BE2C (cell line): ENCODE measurements at regions not wholly inside any gene's neighbourhood (a gene's known extent, or its start where the extent isn't known, plus 50 kb on each side); places are given as distances from the start of the nearest gene placed in this dataset.
A peak's percentile ranks its signal among the peaks of the same experiment; 100 is the strongest.

ENCODE experiments used
- DNase-seq: peaks from one replicate; pipeline ENCODE4 v3.0.0-alpha.2; 2020
- H3K27me3 ChIP-seq: fragments of 250-450 bp; sonication (Bioruptor Pico); 2 replicates; pipeline ENCODE4 v1.5.1; 2020; ENCODE audit warnings: mild to moderate bottlenecking
- H3K36me3 ChIP-seq: fragments of 250-450 bp; sonication (Bioruptor Pico); 2 replicates; pipeline ENCODE4 v1.5.1; 2020; ENCODE audit warnings: mild to moderate bottlenecking
- H3K4me1 ChIP-seq: fragments of 250-450 bp; sonication (Bioruptor Pico); 2 replicates; pipeline ENCODE4 v1.5.1; 2020
- H3K4me3 ChIP-seq: 2 replicates; pipeline ENCODE4 v1.5.1; 2011; ENCODE audit warnings: low read depth, low read length
- H3K9me3 ChIP-seq: fragments of 250-450 bp; sonication (Bioruptor Pico); 2 replicates; pipeline ENCODE4 v1.5.1; 2020
- CTCF ChIP-seq: IDR thresholded peaks from 2 replicates; pipeline ENCODE4 v1.5.1; 2012; ENCODE audit warnings: mild to moderate bottlenecking, low read depth, low read length

GRCh38 chr15:62773369-62774165 is 269.0 kb upstream of the TPM1 start:
- Histone ChIP-seq H3K4me3 (no peak overlapping the region), H3K27me3 (no peaks in the 10 kb centered on the region), H3K9me3 (no peaks in the 10 kb centered on the region), H3K4me1 (no peaks in the 10 kb centered on the region), H3K36me3 (peaks cover 7% of the 10 kb centered on the region; the same call in 1 of the 2 replicates)
- DNase-seq, result no peak
- TF ChIP-seq CTCF, result no peak

GRCh38 chr15:62775932-62776331 is 266.6 kb upstream of the TPM1 start:
- Histone ChIP-seq H3K27me3 (no peaks in the 10 kb centered on the region), H3K4me1 (peaks cover 18% of the 10 kb centered on the region), H3K4me3 (no peak overlapping the region), H3K9me3 (no peaks in the 10 kb centered on the region), H3K36me3 (peaks cover 9% of the 10 kb centered on the region)
- no peak for DNase-seq
- no peak for TF ChIP-seq CTCF

GRCh38 chr15:62777671-62778070 is 264.9 kb upstream of the TPM1 start:
- DNase-seq, result no peak
- H3K4me1 ChIP-seq, result peaks cover 33% of the 10 kb centered on the region
- H3K4me3 ChIP-seq, result no peak overlapping the region
- TF ChIP-seq CTCF, result no peak
- H3K36me3 ChIP-seq, result peaks cover 6% of the 10 kb centered on the region
- no peaks in the 10 kb centered on the region for H3K27me3 ChIP-seq
- no peaks in the 10 kb centered on the region for H3K9me3 ChIP-seq

GRCh38 chr15:62779036-62779770 is 263.3 kb upstream of the TPM1 start:
- Histone ChIP-seq H3K4me1 (peaks cover 41% of the 10 kb centered on the region), H3K36me3 (peaks cover 5% of the 10 kb centered on the region), H3K4me3 (no peak overlapping the region), H3K9me3 (no peaks in the 10 kb centered on the region), H3K27me3 (no peaks in the 10 kb centered on the region)
- TF ChIP-seq CTCF, result no peak
- no peak for DNase-seq

- no peak for DNase-seq
- Histone ChIP-seq H3K27me3 (no peaks in the 10 kb centered on the region), H3K36me3 (peaks cover 3% of the 10 kb centered on the region), H3K4me3 (no peak overlapping the region), H3K4me1 (peaks cover 46% of the 10 kb centered on the region), H3K9me3 (no peaks in the 10 kb centered on the region)
- TF ChIP-seq CTCF, result no peak
Measured at GRCh38 chr15:62779899-62780298, 262.6 kb upstream of the TPM1 start.

GRCh38 chr15:62781081-62781497 is 261.5 kb upstream of the TPM1 start:
- DNase-seq, result peak; percentile 84
- H3K36me3 ChIP-seq, result peaks cover 3% of the 10 kb centered on the region
- peaks cover 46% of the 10 kb centered on the region for H3K4me1 ChIP-seq
- no peak overlapping the region for H3K4me3 ChIP-seq
- no peaks in the 10 kb centered on the region for H3K9me3 ChIP-seq
- H3K27me3 ChIP-seq, result no peaks in the 10 kb centered on the region
- no peak for TF ChIP-seq CTCF
